Ishikawa (cell line): ENCODE measurements at regions not wholly inside any gene's neighbourhood (a gene's known extent, or its start where the extent isn't known, plus 50 kb on each side); places are given as distances from the start of the nearest gene placed in this dataset.

Experiments used
- CREB1 ChIP-seq: IDR thresholded peaks from 2 replicates; pipeline ENCODE4 v1.6.1; 2012; ENCODE audit warnings: low read depth
- EGR1 ChIP-seq: IDR thresholded peaks from 2 replicates; pipeline ENCODE4 v1.6.1; 2012
- EP300 ChIP-seq: IDR thresholded peaks from 2 replicates; pipeline ENCODE4 v1.6.1; 2012; ENCODE audit warnings: borderline replicate concordance
- FOXM1 ChIP-seq: IDR thresholded peaks from 2 replicates; pipeline ENCODE4 v1.6.1; 2012; ENCODE audit warnings: low read depth, borderline replicate concordance
- RAD21 ChIP-seq: IDR thresholded peaks from 2 replicates; pipeline ENCODE4 v1.6.1; 2012; ENCODE audit warnings: low read depth
- REST ChIP-seq: IDR thresholded peaks from 2 replicates; pipeline ENCODE4 v1.6.1; 2012; ENCODE audit warnings: low read depth, mild to moderate bottlenecking
- TAF1 ChIP-seq: IDR thresholded peaks from 2 replicates; pipeline ENCODE4 v1.6.1; 2012; ENCODE audit warnings: low read depth, mild to moderate bottlenecking
- TCF12 ChIP-seq: IDR thresholded peaks from 2 replicates; pipeline ENCODE4 v1.6.1; 2012; ENCODE audit warnings: low read depth
- TEAD4 ChIP-seq: IDR thresholded peaks from 2 replicates; pipeline ENCODE4 v1.6.1; 2012
- YY1 ChIP-seq: IDR thresholded peaks from 2 replicates; pipeline ENCODE4 v1.6.1; 2012; ENCODE audit warnings: low read depth
- ZBTB7A ChIP-seq: IDR thresholded peaks from 2 replicates; pipeline ENCODE4 v1.6.1; 2012; ENCODE audit warnings: low read depth
- TF ChIP-seq, protein P1 (sequence below): IDR thresholded peaks from 2 replicates; pipeline ENCODE4 v1.6.1; 2012
- TF ChIP-seq, protein P2 (sequence below): IDR thresholded peaks from 2 replicates; pipeline ENCODE4 v1.6.1; 2012

DNA sequence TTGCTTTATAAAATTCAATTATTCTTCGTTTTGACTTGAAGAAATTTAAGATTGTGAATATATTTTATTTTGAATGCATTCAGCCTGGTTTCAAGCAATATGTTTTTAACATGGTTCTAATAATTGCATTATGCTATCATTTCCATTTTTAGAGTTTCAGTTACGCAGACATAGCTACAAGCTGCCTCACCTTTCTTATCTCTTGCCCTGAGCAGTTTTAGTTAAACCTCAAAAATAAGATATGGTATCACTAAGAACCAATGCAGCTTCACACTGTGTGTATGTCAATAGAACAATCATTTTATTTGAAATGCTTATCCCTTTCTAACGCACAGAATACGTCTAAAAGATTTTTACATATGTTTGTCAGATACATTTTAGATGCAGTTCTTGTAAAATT is 632.6 kb upstream of the KCND2 start:
- no peak for TF ChIP-seq TCF12
- TF ChIP-seq TAF1 = no peak
- TF ChIP-seq CREB1 = no peak
- no peak for TF ChIP-seq TEAD4
- no peak for TF ChIP-seq EP300
- TF ChIP-seq RAD21 = no peak
- TF ChIP-seq REST = no peak
- no peak for TF ChIP-seq ZBTB7A
- TF ChIP-seq, protein P1, sequence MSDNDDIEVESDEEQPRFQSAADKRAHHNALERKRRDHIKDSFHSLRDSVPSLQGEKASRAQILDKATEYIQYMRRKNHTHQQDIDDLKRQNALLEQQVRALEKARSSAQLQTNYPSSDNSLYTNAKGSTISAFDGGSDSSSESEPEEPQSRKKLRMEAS = no peak
- TF ChIP-seq YY1 = no peak
- TF ChIP-seq FOXM1 = no peak
- TF ChIP-seq EGR1 = no peak
- TF ChIP-seq, protein P2, sequence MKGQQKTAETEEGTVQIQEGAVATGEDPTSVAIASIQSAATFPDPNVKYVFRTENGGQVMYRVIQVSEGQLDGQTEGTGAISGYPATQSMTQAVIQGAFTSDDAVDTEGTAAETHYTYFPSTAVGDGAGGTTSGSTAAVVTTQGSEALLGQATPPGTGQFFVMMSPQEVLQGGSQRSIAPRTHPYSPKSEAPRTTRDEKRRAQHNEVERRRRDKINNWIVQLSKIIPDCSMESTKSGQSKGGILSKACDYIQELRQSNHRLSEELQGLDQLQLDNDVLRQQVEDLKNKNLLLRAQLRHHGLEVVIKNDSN = no peak
